GM19328 (cell line): ENCODE measurements at regions not wholly inside any gene's neighbourhood (a gene's known extent, or its start where the extent isn't known, plus 50 kb on each side); places are given as distances from the start of the nearest gene placed in this dataset.

ENCODE experiments used
- ATAC-seq: cut with Tn5 transposase; IDR thresholded peaks from one replicate; pipeline ENCODE4 v1.9.1; 2021; ENCODE audit warnings: mild to moderate bottlenecking, moderate library complexity; ENCODE audit not compliant: unreplicated experiment

DNA sequence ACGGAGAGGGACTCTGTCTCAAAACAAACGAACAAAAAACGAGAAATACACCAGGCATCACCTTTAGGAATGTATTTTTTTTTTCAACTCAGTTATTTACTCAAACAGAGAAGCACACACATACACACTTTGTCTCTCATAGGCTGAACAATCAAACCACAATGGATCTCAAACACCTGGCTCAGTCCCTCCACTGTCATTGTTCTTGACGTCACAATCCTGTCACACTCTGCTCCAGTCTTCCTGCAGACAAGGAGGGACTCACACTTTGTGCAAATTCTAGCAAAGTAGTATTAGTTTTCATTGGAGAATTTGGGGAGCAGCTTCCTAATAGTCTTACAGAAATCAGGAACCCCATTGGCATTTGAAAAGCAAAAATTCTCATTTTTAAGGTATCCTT is 727.8 kb downstream of the BCL11B start:
- ATAC-seq, result no peak

DNA sequence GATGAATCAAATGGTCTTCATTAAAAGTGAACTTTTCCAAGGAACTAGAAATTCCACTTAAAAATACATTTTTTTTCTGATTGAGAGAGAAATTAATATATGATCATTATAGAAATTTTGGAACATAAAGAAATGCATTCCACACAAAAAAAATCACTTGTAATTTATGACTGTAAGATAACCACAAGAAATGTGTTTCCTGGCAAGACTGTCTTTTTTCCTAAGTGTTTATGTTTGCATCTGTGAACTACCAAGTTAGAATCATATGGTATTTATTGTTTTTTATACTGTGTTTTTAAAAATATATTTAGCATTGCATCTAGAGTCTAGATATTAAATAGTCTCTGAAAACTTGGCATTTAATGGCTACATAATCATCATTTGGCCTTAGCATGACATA is 726.8 kb downstream of the BCL11B start:
- ATAC-seq, result no peak

DNA sequence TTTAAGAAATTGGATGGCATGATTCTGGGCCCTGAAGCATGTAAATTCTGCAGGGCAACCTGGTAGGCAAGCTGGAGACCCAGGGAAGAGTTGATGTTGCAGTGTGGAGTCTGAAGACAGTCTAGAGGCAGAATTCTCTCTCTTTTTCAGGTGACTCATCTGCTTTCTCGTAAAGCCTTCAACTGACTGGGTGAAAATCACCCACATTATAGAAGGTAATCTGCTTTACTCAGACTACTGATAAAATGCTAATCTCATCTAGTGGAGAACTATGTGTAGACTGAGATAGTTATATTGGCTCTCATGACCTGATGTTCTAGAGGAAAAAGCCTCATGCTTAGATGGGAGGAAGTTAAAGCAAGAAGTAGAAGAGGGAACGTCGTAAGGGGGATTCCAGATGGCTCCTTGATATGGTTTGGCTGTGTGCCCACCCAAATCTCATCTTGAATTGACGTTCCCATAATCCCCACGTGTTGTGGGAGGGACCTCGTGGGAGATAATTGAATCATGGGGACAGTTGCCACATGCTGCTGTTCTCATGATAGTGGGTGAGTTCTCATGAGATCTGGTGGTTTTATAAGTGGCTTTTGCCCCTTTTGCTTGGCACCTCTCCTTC is 723.8 kb downstream of the BCL11B start:
- no peak for ATAC-seq

DNA sequence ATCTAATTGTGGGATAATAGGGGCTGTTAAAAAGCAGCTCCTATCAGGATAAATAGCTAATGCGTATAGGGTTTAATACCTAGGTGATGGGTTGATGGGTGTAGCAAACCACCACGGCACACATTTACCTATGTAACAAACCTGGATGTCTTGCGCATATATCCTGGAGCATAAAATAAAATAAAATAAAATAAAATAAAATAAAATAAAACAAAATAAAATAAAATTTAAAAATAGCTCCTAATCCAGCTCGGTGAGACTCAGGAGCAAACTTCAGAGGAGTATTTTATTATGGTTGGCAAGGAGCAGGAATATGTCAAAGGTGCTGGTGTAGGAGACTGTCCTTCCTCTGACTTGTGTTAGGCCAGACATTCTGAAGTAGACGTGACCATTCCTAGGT is 721.0 kb downstream of the BCL11B start:
- ATAC-seq, result no peak

- no peak for ATAC-seq
Measured at GRCh38 chr14:98555440-98555839, 716.6 kb downstream of the BCL11B start.

DNA sequence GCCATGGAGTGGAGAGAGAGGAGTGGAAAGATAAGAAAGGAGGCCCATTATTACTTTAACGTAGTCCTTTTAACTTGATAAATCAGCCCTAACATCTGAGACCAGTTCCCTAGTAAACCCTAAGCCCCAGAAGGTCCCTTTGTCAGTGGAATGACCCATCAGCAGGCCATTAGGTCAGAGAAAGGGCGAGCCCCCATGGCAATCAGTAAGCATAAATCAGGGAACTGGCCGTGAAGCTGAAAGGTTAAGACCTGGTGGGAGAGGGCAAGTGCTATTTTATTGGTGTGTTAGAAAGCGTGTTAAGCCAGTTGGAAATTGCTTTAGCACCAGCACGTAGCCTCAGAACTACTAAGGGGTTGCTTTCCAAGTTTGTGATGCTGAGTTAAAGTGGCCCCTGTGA is 708.0 kb downstream of the BCL11B start:
- no peak for ATAC-seq

- ATAC-seq, result no peak
Measured at GRCh38 chr14:98564541-98564940, 707.5 kb downstream of the BCL11B start.

DNA sequence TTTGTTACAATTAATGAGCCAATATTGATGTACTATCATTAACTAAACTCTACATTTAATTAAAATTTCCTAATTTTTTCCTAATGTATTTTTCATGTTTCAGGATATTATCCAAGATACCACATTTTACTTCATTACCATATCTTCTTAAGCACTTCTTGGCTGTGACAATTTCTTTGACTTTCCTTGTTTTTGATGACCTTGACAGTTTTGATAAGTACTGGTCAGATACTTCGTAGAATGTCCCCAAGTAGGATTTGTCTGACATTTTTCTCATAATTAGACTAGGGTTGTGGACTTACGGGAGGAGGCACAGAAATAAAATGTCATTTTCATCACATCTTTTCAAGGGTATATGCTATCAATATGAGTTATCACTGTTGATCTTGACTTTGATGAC is 700.9 kb downstream of the BCL11B start:
- no peak for ATAC-seq

DNA sequence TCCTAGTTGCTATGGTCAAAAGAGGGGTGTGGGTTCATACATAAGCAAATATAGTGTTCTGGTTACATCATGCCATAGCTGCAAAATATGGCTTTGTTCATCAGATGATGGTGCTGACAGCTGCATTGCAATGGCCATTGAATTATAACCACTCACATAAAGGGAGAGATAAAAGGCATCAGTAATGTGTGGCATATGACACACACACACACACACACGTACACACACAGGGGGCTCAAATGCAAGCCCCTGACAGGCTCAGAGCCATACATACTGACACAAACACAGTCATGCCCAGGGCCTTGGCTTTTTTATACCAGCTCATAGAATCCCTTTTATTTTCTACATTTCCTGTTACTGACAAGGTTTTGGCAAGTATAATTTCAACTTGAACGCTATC is 698.9 kb downstream of the BCL11B start:
- ATAC-seq, result no peak

DNA sequence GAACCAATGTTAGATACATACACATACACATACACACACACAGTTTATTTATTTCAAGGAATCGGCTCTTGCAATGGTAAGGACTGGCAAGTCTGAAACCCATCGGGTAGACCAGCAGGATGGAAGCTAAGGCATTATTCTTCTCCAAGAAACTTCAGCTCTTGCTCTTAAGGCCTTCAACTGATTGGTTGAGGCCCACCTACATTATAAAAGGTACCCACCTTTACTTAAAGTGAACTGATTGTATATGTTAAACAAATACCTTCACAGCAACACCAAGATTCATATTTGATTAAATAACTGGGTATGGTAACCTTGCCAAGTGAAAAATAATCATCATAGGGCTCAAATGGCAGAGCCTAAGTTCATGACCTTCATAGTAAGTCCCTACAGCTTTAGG is 695.5 kb downstream of the BCL11B start:
- ATAC-seq, result no peak

GRCh38 chr14:98578204-98578603 is 693.8 kb downstream of the BCL11B start:
- ATAC-seq, result no peak

DNA sequence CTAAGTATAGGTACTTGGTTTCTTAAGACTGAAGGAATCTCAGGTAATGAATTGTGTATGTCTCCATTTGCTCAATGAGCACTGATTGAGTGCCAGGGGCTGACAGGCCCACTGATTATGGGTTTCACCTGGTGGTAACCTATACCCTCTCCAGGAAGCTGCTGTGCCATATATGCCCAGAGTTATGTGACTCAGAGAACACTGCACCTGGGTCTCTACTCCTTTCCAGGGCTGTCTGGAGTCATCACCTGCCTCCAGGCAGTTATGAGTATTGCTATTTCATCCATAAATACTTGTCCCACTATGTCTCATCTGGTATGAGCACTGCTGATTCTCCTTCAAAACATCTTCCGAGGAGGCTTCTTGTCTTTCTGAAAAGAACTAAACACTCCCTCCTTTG is 692.9 kb downstream of the BCL11B start:
- ATAC-seq, result no peak

- ATAC-seq, result no peak
Measured at GRCh38 chr14:98580131-98580678, 691.8 kb downstream of the BCL11B start.

DNA sequence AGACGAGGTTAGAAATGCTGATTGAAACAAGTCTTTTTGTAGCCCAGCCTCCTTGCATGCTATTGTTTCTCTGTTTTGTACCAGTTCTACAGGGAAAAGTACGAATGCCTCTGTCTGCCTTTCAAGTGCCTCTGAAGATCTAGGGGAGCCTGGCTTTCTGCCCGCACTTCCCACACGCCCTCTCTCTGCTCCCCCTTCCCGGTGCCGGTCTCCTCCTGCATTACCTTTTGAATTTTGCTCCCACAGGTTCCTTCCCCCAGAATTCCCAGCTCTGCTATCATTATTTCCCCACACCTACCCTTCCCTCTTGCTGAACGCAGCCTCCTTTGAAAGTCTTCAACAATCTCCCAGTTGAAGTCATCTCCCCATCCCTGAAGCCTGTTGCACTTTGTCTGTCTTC is 689.7 kb downstream of the BCL11B start:
- ATAC-seq, result no peak

GRCh38 chr14:98591161-98591560 is 680.8 kb downstream of the BCL11B start:
- no peak for ATAC-seq

DNA sequence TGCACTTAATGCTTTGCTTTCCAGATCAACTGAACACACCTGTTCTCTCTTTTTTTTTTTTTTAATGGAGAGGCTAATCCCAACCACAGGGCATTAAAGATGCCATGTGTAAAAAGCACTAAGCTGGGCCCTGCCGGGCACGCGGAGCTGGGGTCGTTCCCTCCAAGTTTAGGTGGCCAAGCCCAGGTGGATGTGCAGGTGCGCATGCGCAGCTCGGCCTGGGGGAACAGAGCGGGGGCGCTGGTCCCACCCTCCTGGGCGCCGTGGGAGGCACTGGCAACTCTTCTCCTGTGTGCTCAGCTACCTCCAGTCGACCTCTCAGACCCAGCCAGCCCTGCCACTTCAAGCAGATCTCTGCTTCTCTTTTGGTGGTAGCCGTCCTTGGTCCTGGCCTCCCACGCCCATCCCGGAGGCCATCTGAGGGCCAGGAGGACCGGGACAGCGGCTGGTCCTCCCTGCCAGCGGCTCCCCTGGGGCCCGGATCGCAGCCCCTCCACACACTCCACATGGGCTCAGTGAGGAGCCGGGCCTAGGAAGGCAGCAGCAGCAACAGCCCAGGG is 679.3 kb downstream of the BCL11B start:
- ATAC-seq, result no peak

- ATAC-seq, result no peak
Measured at GRCh38 chr14:98593361-98593761, 678.6 kb downstream of the BCL11B start.

GRCh38 chr14:98594156-98594555 is 677.8 kb downstream of the BCL11B start:
- ATAC-seq, result no peak

GRCh38 chr14:98598576-98598975 is 673.4 kb downstream of the BCL11B start:
- ATAC-seq, result no peak

GRCh38 chr14:98599082-98599481 is 672.9 kb downstream of the BCL11B start:
- ATAC-seq, result no peak

- ATAC-seq, result no peak
Measured at GRCh38 chr14:98602983-98603382, 669.0 kb downstream of the BCL11B start.

DNA sequence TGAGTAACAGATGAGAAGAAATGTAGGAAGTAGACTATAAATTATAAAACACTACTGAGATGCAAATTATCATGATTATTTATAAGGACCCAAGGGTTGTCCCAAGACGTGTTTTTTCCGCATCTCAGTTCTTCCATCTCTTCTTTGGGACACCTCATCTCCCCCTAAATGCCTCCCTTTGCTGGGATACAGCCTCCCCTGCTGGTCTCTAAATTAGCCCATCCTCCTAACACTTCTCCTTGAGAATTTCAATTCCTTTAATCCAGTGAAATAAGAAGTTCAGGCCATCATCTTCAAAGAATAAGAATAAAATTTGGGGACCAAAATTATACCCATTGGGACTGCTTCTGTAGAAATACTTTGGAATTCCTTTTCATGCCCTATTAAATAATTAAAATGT is 667.0 kb downstream of the BCL11B start:
- ATAC-seq, result no peak
